Keratinocyte (primary cell): ENCODE measurements at regions not wholly inside any gene's neighbourhood (a gene's known extent, or its start where the extent isn't known, plus 50 kb on each side); places are given as distances from the start of the nearest gene placed in this dataset.
A peak's percentile ranks its signal among the peaks of the same experiment; 100 is the strongest.
"Not testable (repeated sequence)": the region's sequence is repeated elsewhere in the genome, so short reads cannot be mapped to it uniquely, and the experiment has no call there.

ENCODE experiments used
- DNase-seq: peaks from one replicate; pipeline ENCODE4 v3.0.0-alpha.2; 2011; ENCODE audit warnings: low read depth, missing footprints, low spot score
- FAIRE-seq: peaks from 2 replicates; lab custom pipeline; 2011; peaks lifted over from hg19 to GRCh38; lab: Jason Lieb, UNC
- H2AFZ ChIP-seq: 2 replicates; pipeline ENCODE4 v1.6.0; 2012; ENCODE audit warnings: low read length, control low read depth, inconsistent platforms; ENCODE audit not compliant: control insufficient read depth
- H3K27ac ChIP-seq: 2 replicates; pipeline ENCODE4 v1.5.1; 2011; ENCODE audit warnings: low read length; ENCODE audit not compliant: control insufficient read depth, insufficient read depth
- H3K27me3 ChIP-seq: 3 replicates; pipeline ENCODE4 v1.6.0; 2011; ENCODE audit warnings: low read length; ENCODE audit not compliant: control insufficient read depth, insufficient read depth; ENCODE audit errors: extremely low read depth
- H3K36me3 ChIP-seq, 2 experiments: 2 replicates in 1 of 2; 3 replicates in 1 of 2; pipeline ENCODE4 v1.5.1; 2011; ENCODE audit warnings: low read length in 2 of 2, mild to moderate bottlenecking in 1 of 2; ENCODE audit not compliant: control insufficient read depth in 2 of 2, insufficient read depth in 2 of 2; ENCODE audit errors: extremely low read depth in 1 of 2
- H3K4me1 ChIP-seq: 3 replicates; pipeline ENCODE4 v1.5.1; 2011; ENCODE audit warnings: low read length; ENCODE audit not compliant: control insufficient read depth, insufficient read depth; ENCODE audit errors: extremely low read depth
- H3K4me2 ChIP-seq: 3 replicates; pipeline ENCODE4 v1.6.0; 2011; ENCODE audit warnings: low read depth, low read length; ENCODE audit not compliant: control insufficient read depth, insufficient read depth; ENCODE audit errors: extremely low read depth
- H3K4me3 ChIP-seq, 3 experiments: fragments of 200-600 bp in 1 of 3; sonication (generic) in 1 of 3; 2 replicates in 2 of 3; 3 replicates in 1 of 3; pipeline ENCODE4 v1.5.1; 2011 to 2016; ENCODE audit warnings: low read length in 3 of 3, mild to moderate bottlenecking in 3 of 3, control low read depth in 2 of 3, inconsistent platforms in 1 of 3, low read depth in 1 of 3, mixed read lengths in 1 of 3, mixed run types in 1 of 3, moderate library complexity in 1 of 3; ENCODE audit not compliant: control insufficient read depth in 2 of 3, insufficient read depth in 2 of 3; ENCODE audit errors: extremely low read depth in 1 of 3
- H3K79me2 ChIP-seq: 2 replicates; pipeline ENCODE4 v1.6.0; 2012; ENCODE audit warnings: low read length; ENCODE audit not compliant: control insufficient read depth, insufficient read depth
- H3K9ac ChIP-seq: 3 replicates; pipeline ENCODE4 v1.6.0; 2011; ENCODE audit warnings: low read length; ENCODE audit not compliant: control insufficient read depth, insufficient read depth; ENCODE audit errors: extremely low read depth
- H3K9me1 ChIP-seq: 3 replicates; pipeline ENCODE4 v1.6.0; 2011; ENCODE audit warnings: low read length; ENCODE audit not compliant: control insufficient read depth, insufficient read depth; ENCODE audit errors: extremely low read depth
- H3K9me3 ChIP-seq: 2 replicates; pipeline ENCODE4 v1.5.1; 2012; ENCODE audit warnings: low read depth, low read length; ENCODE audit not compliant: control insufficient read depth
- H4K20me1 ChIP-seq: 3 replicates; pipeline ENCODE4 v1.6.0; 2011; ENCODE audit warnings: low read length; ENCODE audit not compliant: control insufficient read depth, insufficient read depth; ENCODE audit errors: extremely low read depth
- EZH2 ChIP-seq: IDR thresholded peaks from one replicate; pipeline ENCODE4 v1.6.1; 2012; ENCODE audit warnings: inconsistent platforms, mild to moderate bottlenecking, low read length, moderate library complexity
- dilution Hi-C: fragments of 300-500 bp; cut with MboI; formaldehyde crosslinking; loops from one replicate; pipeline ENCODE4 v1.7.0; 2020; ENCODE audit warnings: low sequenced_read_pairs; ENCODE audit not compliant: extremely low pct_ligation_motif_present
- TF ChIP-seq, protein P1 (sequence below), 3 experiments: IDR thresholded peaks in 1 of 3; conservative IDR thresholded peaks in 1 of 3; optimal IDR thresholded peaks in 1 of 3; 2 replicates in 2 of 3; 3 replicates in 1 of 3; pipeline versions ENCODE3 to v1.5.1; 2011; ENCODE audit warnings: low read length in 3 of 3, mild to moderate bottlenecking in 3 of 3, moderate library complexity in 2 of 3, control low read depth in 1 of 3, inconsistent platforms in 1 of 3; ENCODE audit not compliant: insufficient read depth in 2 of 3; ENCODE audit errors: extremely low read depth in 1 of 3

DNA sequence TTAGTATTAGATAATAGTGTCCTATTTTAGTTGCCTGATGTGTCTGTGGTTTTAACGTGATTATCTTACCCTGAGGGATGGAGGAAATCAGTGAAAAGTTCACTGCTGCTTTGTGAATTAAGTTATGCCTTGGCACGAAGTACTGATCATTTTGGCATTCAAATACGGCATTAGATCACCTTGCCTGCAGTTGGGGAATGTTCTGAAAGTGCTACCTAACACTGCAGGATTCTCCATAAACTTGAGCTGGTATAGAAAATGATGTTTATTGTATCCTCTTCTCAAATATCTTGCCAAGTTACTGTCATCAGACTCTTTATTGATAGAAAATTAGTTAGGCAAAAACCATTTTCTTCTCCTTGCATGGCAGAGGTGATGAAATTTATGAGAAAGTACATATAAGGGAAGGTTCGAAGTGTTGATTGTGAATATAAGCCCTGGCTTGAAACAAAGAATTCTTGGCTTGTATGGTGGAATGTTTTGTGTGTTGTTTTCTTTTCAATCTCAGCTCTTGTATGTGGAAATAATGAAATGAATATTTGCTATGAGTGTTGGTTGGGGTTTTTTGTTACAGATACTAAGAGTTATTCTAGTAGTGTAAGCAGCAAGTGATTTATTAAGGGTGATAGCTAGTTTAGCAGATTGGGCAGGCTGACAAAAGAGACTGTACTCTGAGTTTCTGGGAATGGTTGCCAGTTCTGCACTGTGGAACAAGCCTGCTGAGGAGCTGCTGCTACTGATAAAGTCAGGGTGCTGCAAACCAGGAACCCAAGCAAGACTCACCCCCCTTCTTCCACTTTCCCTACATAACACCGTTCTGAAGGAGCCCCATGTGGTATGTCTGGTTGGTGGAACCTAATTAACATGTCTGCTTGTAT is 448.3 kb downstream of the PCNX1 start:
- no peak for FAIRE-seq
- Histone ChIP-seq H3K4me2 (peak overlapping the region; percentile 68), H3K36me3 (peaks cover 2 to 4% of the 10 kb centered on the region in 2 experiments), H3K4me3 (peak overlapping the region in 2 of 3 experiments; percentile 9 to 23), H3K9ac (peak overlapping the region; percentile 59), H3K9me1 (no peaks in the 10 kb centered on the region), H3K9me3 (no peaks in the 10 kb centered on the region), H2AFZ (no peak overlapping the region), H3K27me3 (no peaks in the 10 kb centered on the region), H3K4me1 (peaks cover 31% of the 10 kb centered on the region), H3K27ac (peak overlapping the region; percentile 65), H3K79me2 (peaks cover 47% of the 10 kb centered on the region), H4K20me1 (no peaks in the 10 kb centered on the region)
- dilution Hi-C loops = no loop called here
- no peak for DNase-seq
- TF ChIP-seq, protein P1, sequence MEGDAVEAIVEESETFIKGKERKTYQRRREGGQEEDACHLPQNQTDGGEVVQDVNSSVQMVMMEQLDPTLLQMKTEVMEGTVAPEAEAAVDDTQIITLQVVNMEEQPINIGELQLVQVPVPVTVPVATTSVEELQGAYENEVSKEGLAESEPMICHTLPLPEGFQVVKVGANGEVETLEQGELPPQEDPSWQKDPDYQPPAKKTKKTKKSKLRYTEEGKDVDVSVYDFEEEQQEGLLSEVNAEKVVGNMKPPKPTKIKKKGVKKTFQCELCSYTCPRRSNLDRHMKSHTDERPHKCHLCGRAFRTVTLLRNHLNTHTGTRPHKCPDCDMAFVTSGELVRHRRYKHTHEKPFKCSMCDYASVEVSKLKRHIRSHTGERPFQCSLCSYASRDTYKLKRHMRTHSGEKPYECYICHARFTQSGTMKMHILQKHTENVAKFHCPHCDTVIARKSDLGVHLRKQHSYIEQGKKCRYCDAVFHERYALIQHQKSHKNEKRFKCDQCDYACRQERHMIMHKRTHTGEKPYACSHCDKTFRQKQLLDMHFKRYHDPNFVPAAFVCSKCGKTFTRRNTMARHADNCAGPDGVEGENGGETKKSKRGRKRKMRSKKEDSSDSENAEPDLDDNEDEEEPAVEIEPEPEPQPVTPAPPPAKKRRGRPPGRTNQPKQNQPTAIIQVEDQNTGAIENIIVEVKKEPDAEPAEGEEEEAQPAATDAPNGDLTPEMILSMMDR (optimal IDR thresholded peaks at IDR 0.05 in 1 of 3, IDR thresholded peaks at IDR 0.05 in 1 of 3, conservative IDR thresholded peaks at IDR 0.05 in 1 of 3; ENCODE audit: extremely low read depth in 1 of 3, insufficient read depth in 2 of 3, low read length in 3 of 3) = no peak
- no peak for TF ChIP-seq EZH2

DNA sequence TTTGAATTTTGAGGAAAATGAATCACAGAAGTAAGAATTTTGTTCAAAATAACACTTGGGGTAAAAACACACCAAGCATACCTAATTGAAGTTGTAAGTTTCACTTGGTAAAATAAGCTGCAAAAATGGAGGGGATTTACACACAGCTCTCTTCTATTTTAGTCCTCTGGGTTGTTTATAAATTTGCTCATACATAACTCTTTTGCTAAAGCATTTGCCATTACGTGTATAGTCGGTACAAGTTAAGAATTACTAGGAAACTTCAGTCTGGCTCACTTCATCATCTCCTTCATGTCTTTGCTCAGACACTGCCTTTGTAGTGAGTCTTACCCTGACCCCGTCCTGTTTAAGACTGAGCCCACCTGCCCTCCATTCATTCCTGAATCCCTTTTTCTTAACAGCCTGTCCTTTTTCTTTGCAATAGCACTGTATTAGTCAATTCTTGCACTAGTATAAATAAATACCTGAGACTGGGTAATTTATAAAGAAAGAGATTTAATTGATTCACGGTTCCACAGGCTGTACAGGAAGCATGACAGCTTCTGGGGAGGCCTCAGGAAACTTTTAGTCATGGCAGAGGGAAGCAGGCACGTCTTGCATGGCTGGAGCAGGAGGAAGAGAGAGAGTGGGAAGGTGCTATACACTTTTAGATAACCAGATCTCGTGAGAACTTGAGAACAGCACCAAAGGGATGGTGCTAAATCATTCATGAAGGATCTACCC is 451.1 kb downstream of the PCNX1 start:
- H4K20me1 ChIP-seq = no peaks in the 10 kb centered on the region
- H3K9ac ChIP-seq = no peak overlapping the region
- H3K4me3 ChIP-seq = no peak overlapping the region
- DNase-seq (no peak), FAIRE-seq (no peak)
- no peak overlapping the region for H2AFZ ChIP-seq
- H3K36me3 ChIP-seq = peaks cover under 1% of the 10 kb centered on the region in 2 experiments
- dilution Hi-C loops = no loop called here
- H3K9me3 ChIP-seq = no peaks in the 10 kb centered on the region
- H3K4me2 ChIP-seq = no peak overlapping the region
- H3K27ac ChIP-seq = no peak overlapping the region
- peaks cover 53% of the 10 kb centered on the region for H3K4me1 ChIP-seq
- H3K27me3 ChIP-seq = no peaks in the 10 kb centered on the region
- TF ChIP-seq EZH2 = no peak
- TF ChIP-seq, protein P1 (optimal IDR thresholded peaks at IDR 0.05 in 1 of 3, IDR thresholded peaks at IDR 0.05 in 1 of 3, conservative IDR thresholded peaks at IDR 0.05 in 1 of 3; ENCODE audit: extremely low read depth in 1 of 3, insufficient read depth in 2 of 3, low read length in 3 of 3) = no peak
- H3K79me2 ChIP-seq = peaks cover 51% of the 10 kb centered on the region
- no peaks in the 10 kb centered on the region for H3K9me1 ChIP-seq

DNA sequence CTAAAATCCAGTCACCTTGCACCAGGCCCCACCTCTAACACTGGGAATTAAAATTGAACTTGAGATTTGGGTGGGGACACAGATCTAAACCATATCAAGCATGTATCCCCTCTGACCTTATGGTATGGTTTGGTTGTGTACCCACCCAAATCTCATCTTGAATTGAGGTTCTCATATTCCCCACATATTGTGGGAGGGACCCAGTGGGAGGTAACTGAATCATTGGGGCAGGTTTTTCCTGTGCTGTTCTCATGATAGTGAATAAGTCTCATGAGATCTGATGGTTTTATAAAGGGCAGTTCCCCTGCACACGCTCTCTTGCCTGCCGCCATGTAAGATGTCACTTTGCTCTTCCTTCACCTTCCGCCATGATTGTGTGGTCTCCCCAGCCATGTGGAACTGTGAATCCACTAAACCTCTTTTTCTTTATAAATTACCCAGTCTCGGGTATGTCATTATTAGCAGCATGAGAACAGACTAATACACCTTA is 451.7 kb downstream of the PCNX1 start:
- not testable (repeated sequence) for FAIRE-seq
- H3K79me2 ChIP-seq = peaks cover 52% of the 10 kb centered on the region

More for the DNA sequence above, 451.7 kb downstream of the PCNX1 start:
- H3K4me2 ChIP-seq, dilution Hi-C loops, H3K9me3 ChIP-seq, H3K27me3 ChIP-seq, H3K4me3 ChIP-seq, H4K20me1 ChIP-seq, H3K9ac ChIP-seq, H3K27ac ChIP-seq, DNase-seq, H3K36me3 ChIP-seq, H3K9me1 ChIP-seq, H2AFZ ChIP-seq: not testable (repeated sequence)
- H3K4me1 ChIP-seq = peaks cover 58% of the 10 kb centered on the region
